Sigmoid colon (tissue), 4 donors: ENCODE measurements at regions not wholly inside any gene's neighbourhood (a gene's known extent, or its start where the extent isn't known, plus 50 kb on each side); places are given as distances from the start of the nearest gene placed in this dataset.
"Not testable (repeated sequence)": the region's sequence is repeated elsewhere in the genome, so short reads cannot be mapped to it uniquely, and the experiment has no call there.

Experiments
- EP300 ChIP-seq, 4 donors: sonication (generic); formaldehyde crosslinking; IDR thresholded peaks; one replicate each; pipeline ENCODE4 v1.6.1; 2017; ENCODE audit warnings: antibody characterized with exemption in 4 of 4
- POLR2A ChIP-seq, 2 donors: fragments of 450-650 bp; IDR thresholded peaks; one replicate each; pipeline ENCODE4 v1.6.1; 2016; ENCODE audit warnings: antibody characterized with exemption in 2 of 2, mild to moderate bottlenecking in 2 of 2, moderate library complexity in 2 of 2
- POLR2AphosphoS5 ChIP-seq, 4 donors: sonication (generic); formaldehyde crosslinking; IDR thresholded peaks; one replicate each; pipeline ENCODE4 v1.6.1; 2017; ENCODE audit warnings: antibody characterized with exemption in 4 of 4
- TF ChIP-seq, protein P1 (sequence below), 4 experiments: fragments of 450-650 bp in 3 of 4; fragments of 200-600 bp in 1 of 4; IDR thresholded peaks; one replicate each; pipeline ENCODE4 v1.5.1; 2016 to 2019; ENCODE audit warnings: antibody characterized with exemption in 4 of 4, mild to moderate bottlenecking in 3 of 4, moderate library complexity in 2 of 4

DNA sequence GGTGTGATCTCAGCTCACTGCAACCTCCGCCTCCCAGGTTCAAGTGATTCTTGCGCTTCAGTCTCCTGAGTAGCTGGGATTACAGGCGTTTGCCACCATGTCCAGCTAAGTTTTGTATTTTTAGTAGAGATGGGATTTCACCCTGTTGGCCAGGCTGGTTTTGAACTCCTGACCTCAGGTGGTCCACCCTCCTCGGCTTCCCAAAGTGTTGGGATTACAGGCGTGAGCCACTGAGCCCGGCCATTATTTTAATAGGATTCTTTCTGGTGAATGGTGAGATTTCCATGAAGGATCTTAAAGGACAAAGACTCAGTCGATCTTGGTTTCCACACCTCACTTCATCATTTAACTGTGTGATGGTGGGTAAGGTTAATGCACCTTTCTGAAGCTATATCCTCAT, 183.8 kb upstream of the ZNF217 start:
- TF ChIP-seq, protein P1, sequence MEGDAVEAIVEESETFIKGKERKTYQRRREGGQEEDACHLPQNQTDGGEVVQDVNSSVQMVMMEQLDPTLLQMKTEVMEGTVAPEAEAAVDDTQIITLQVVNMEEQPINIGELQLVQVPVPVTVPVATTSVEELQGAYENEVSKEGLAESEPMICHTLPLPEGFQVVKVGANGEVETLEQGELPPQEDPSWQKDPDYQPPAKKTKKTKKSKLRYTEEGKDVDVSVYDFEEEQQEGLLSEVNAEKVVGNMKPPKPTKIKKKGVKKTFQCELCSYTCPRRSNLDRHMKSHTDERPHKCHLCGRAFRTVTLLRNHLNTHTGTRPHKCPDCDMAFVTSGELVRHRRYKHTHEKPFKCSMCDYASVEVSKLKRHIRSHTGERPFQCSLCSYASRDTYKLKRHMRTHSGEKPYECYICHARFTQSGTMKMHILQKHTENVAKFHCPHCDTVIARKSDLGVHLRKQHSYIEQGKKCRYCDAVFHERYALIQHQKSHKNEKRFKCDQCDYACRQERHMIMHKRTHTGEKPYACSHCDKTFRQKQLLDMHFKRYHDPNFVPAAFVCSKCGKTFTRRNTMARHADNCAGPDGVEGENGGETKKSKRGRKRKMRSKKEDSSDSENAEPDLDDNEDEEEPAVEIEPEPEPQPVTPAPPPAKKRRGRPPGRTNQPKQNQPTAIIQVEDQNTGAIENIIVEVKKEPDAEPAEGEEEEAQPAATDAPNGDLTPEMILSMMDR (IDR thresholded peaks at IDR 0.05): not testable (repeated sequence)
- not testable (repeated sequence) for TF ChIP-seq POLR2AphosphoS5, POLR2A, EP300 (IDR thresholded peaks at IDR 0.05)
